ENCODE measurements at regions not wholly inside any gene's neighbourhood (a gene's known extent, or its start where the extent isn't known, plus 50 kb on each side); places are given as distances from the start of the nearest gene placed in this dataset.

- Histone ChIP-seq H3K36me3 (ENCODE audit: control insufficient read depth in 2 of 3, insufficient read depth in 3 of 3, low read length in 3 of 3) (no peaks in the 10 kb centered on the region), H3K27ac (ENCODE audit: low read depth in 2 of 2, low read length in 2 of 2) (no peak overlapping the region), H3K9me3 (ENCODE audit: control insufficient read depth in 2 of 3, insufficient read depth in 1 of 3, low read length in 3 of 3) (no peaks in the 10 kb centered on the region), H3K27me3 (ENCODE audit: control insufficient read depth, insufficient read depth, low read length) (peaks cover 2% of the 10 kb centered on the region), H3K4me3 (ENCODE audit: low read length in 3 of 3) (no peak overlapping the region), H3K4me1 (ENCODE audit: control insufficient read depth in 2 of 3, insufficient read depth in 2 of 3, low read depth in 1 of 3, low read length in 3 of 3) (peaks cover 0 to 8% (median 4%) of the 10 kb centered on the region in 3 donors), H3K9ac (ENCODE audit: low read length in 3 of 3) (no peak overlapping the region)
- FAIRE-seq (no peak), DNase-seq (no peak)
- no peak for TF ChIP-seq CTCF (IDR thresholded peaks at IDR 0.05; ENCODE audit: borderline replicate concordance, extremely low read depth, insufficient read depth)
- intact Hi-C loops (cut with DNase I) = loop anchor here (10.0 kb wide), 1 partner anchor 79 kb away; no protein-coding TSS in a partner anchor
Observed at GRCh38 chr15:31225356-31225955, 101.2 kb upstream of the KLF13 start.

GRCh38 chr15:31226021-31226420, 100.6 kb upstream of the KLF13 start:
- Histone ChIP-seq H3K9me3 (ENCODE audit: control insufficient read depth in 2 of 3, insufficient read depth in 1 of 3, low read length in 3 of 3) (no peaks in the 10 kb centered on the region), H3K36me3 (ENCODE audit: control insufficient read depth in 2 of 3, insufficient read depth in 3 of 3, low read length in 3 of 3) (no peaks in the 10 kb centered on the region), H3K27me3 (ENCODE audit: control insufficient read depth, insufficient read depth, low read length) (peaks cover 2% of the 10 kb centered on the region), H3K9ac (ENCODE audit: low read length in 3 of 3) (no peak overlapping the region), H3K4me1 (ENCODE audit: control insufficient read depth in 2 of 3, insufficient read depth in 2 of 3, low read depth in 1 of 3, low read length in 3 of 3) (peaks cover 0 to 8% (median 4%) of the 10 kb centered on the region in 3 donors), H3K27ac (ENCODE audit: low read depth in 2 of 2, low read length in 2 of 2) (no peak overlapping the region), H3K4me3 (ENCODE audit: low read length in 3 of 3) (no peak overlapping the region)
- DNase-seq (no peak), FAIRE-seq (no peak)
- intact Hi-C loops (cut with DNase I) = loop anchor here (10.0 kb wide), 1 partner anchor 79 kb away; no protein-coding TSS in a partner anchor
- no peak for TF ChIP-seq CTCF (IDR thresholded peaks at IDR 0.05; ENCODE audit: borderline replicate concordance, extremely low read depth, insufficient read depth)

- no peak overlapping the region for H3K27ac ChIP-seq (ENCODE audit: low read depth in 2 of 2, low read length in 2 of 2)
- no peak for DNase-seq
- no peaks in the 10 kb centered on the region for H3K36me3 ChIP-seq (ENCODE audit: control insufficient read depth in 2 of 3, insufficient read depth in 3 of 3, low read length in 3 of 3)
- H3K9ac ChIP-seq (ENCODE audit: low read length in 3 of 3) = no peak overlapping the region
- H3K27me3 ChIP-seq (ENCODE audit: control insufficient read depth, insufficient read depth, low read length) = peaks cover 2% of the 10 kb centered on the region
- intact Hi-C loops (cut with DNase I) = loop anchor here (10.0 kb wide), 1 partner anchor 78 kb away; no protein-coding TSS in a partner anchor
- TF ChIP-seq CTCF (IDR thresholded peaks at IDR 0.05; ENCODE audit: borderline replicate concordance, extremely low read depth, insufficient read depth) = no peak
- H3K9me3 ChIP-seq (ENCODE audit: control insufficient read depth in 2 of 3, insufficient read depth in 1 of 3, low read length in 3 of 3) = no peaks in the 10 kb centered on the region
- peaks cover 0 to 8% (median 4%) of the 10 kb centered on the region in 3 donors for H3K4me1 ChIP-seq (ENCODE audit: control insufficient read depth in 2 of 3, insufficient read depth in 2 of 3, low read depth in 1 of 3, low read length in 3 of 3)
- FAIRE-seq = no peak
- no peak overlapping the region for H3K4me3 ChIP-seq (ENCODE audit: low read length in 3 of 3)
Observed at GRCh38 chr15:31227235-31227634, 99.4 kb upstream of the KLF13 start.
